Kidney (tissue), 13 donors: ENCODE measurements at regions not wholly inside any gene's neighbourhood (a gene's known extent, or its start where the extent isn't known, plus 50 kb on each side); places are given as distances from the start of the nearest gene placed in this dataset.

ENCODE experiments used
- DNase-seq, 5 donors: peaks; one replicate each; pipeline ENCODE4 v3.0.0-alpha.2; 2013 to 2020
- FAIRE-seq: peaks from 2 replicates; lab custom pipeline; 2012; peaks lifted over from hg19 to GRCh38; lab: Jason Lieb, UNC
- H3K27ac ChIP-seq, 2 donors: one replicate each; pipeline ENCODE4 v1.7.0; 2013; ENCODE audit warnings: low read depth in 2 of 2, low read length in 2 of 2, inconsistent platforms in 1 of 2
- H3K27me3 ChIP-seq: one replicate; pipeline ENCODE4 v1.7.1; 2013; ENCODE audit warnings: low read length, inconsistent platforms; ENCODE audit not compliant: control insufficient read depth, insufficient read depth
- H3K36me3 ChIP-seq, 3 donors: one replicate each; pipeline versions ENCODE4 v1.7.0 to v1.7.1; 2013; ENCODE audit warnings: low read length in 3 of 3, control low read depth in 1 of 3, inconsistent platforms in 1 of 3; ENCODE audit not compliant: insufficient read depth in 3 of 3, control insufficient read depth in 2 of 3
- H3K4me1 ChIP-seq, 3 donors: one replicate each; pipeline versions ENCODE4 v1.7.0 to v1.7.1; 2013; ENCODE audit warnings: low read length in 3 of 3, inconsistent platforms in 1 of 3, low read depth in 1 of 3; ENCODE audit not compliant: control insufficient read depth in 2 of 3, insufficient read depth in 2 of 3
- H3K4me3 ChIP-seq, 3 donors: one replicate each; pipeline versions ENCODE4 v1.7.0 to v1.8.1; 2013; ENCODE audit warnings: low read length in 3 of 3, control low read depth in 1 of 3, inconsistent platforms in 1 of 3
- H3K9ac ChIP-seq, 3 donors: one replicate each; pipeline versions ENCODE4 v1.7.0 to v1.7.1; 2013; ENCODE audit warnings: low read length in 3 of 3, control low read depth in 1 of 3, inconsistent platforms in 1 of 3
- H3K9me3 ChIP-seq, 3 donors: one replicate each; pipeline versions ENCODE4 v1.7.0 to v1.7.1; 2013; ENCODE audit warnings: low read length in 3 of 3, control low read depth in 1 of 3, inconsistent platforms in 1 of 3; ENCODE audit not compliant: control insufficient read depth in 2 of 3, insufficient read depth in 1 of 3
- intact Hi-C: fragments of 100-400 bp; cut with DNase I; formaldehyde crosslinking; loops from one replicate; pipeline ENCODE4 v1.11.1; 2022
- TF ChIP-seq, protein P1 (sequence below): IDR thresholded peaks from 3 replicates; pipeline ENCODE4 v1.5.1; 2012; ENCODE audit warnings: mild to moderate bottlenecking, moderate library complexity, borderline replicate concordance; ENCODE audit not compliant: insufficient read depth; ENCODE audit errors: extremely low read depth
- donor health status: control.
- donor health status: control.
- donor health status: control.
- donor health status: control.
- donor health status: control.
- donor health status: DM: yes; HTN: yes; CAD: no.
- donor health status: Normal renal cell carcinoma (clear cell type).

DNA sequence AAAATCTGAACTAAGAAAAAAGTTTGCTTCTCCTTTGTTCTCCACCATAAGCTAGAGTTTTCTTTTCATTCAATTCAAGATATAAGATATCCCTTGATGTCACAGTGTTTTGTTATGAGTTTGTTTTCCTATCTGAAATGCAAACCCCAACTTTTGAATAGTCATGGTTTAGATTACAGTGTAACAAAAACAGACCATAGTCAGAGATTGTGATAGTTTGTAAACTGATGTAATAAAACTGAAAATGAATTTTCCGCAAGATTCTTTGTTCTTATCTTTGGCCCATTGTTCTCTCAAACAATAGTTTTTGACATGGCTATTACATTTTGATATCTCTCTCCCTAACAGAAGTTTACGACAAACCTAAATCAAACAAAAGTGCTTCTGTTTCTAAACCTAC, 121.7 kb upstream of the GADL1 start:
- Histone ChIP-seq H3K27ac (no peak overlapping the region), H3K9ac (no peak overlapping the region), H3K9me3 (no peaks in the 10 kb centered on the region), H3K36me3 (no peaks in the 10 kb centered on the region), H3K4me3 (no peak overlapping the region), H3K27me3 (no peaks in the 10 kb centered on the region), H3K4me1 (no peaks in the 10 kb centered on the region)
- DNase-seq (no peak), FAIRE-seq (no peak)
- TF ChIP-seq, protein P1, sequence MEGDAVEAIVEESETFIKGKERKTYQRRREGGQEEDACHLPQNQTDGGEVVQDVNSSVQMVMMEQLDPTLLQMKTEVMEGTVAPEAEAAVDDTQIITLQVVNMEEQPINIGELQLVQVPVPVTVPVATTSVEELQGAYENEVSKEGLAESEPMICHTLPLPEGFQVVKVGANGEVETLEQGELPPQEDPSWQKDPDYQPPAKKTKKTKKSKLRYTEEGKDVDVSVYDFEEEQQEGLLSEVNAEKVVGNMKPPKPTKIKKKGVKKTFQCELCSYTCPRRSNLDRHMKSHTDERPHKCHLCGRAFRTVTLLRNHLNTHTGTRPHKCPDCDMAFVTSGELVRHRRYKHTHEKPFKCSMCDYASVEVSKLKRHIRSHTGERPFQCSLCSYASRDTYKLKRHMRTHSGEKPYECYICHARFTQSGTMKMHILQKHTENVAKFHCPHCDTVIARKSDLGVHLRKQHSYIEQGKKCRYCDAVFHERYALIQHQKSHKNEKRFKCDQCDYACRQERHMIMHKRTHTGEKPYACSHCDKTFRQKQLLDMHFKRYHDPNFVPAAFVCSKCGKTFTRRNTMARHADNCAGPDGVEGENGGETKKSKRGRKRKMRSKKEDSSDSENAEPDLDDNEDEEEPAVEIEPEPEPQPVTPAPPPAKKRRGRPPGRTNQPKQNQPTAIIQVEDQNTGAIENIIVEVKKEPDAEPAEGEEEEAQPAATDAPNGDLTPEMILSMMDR: no peak
- intact Hi-C loops: no loop called here

DNA sequence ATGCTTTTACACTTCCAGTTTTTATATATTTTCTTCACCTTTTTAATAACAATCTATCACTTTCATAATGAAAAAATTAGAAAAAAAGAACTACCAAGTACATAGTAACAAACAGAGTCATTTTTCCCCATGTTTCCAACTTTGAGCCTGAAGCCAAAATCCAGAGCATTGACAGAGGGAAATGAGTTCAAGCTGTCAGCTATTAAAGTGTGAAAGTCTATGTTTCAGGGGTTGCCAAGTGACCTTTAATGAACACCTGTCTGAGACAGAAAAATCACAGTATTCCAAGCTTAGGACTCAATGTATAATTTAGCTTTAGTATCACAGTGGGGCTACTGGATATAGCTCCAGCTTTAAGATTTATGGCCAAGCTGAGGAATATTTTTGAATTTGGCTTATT, 128.3 kb upstream of the GADL1 start:
- Histone ChIP-seq H3K4me1 (peaks cover 0 to 4% (median 0%) of the 10 kb centered on the region in 3 donors), H3K27ac (no peak overlapping the region), H3K27me3 (no peaks in the 10 kb centered on the region), H3K9me3 (peaks cover 0 to under 1% (median 0%) of the 10 kb centered on the region in 3 donors), H3K4me3 (no peak overlapping the region), H3K36me3 (no peaks in the 10 kb centered on the region), H3K9ac (no peak overlapping the region)
- DNase-seq: no peak
- intact Hi-C loops: no loop called here
- FAIRE-seq: no peak
- TF ChIP-seq, protein P1: no peak

- Histone ChIP-seq H3K9ac (no peak overlapping the region), H3K4me1 (peaks cover 0 to 4% (median 0%) of the 10 kb centered on the region in 3 donors), H3K36me3 (no peaks in the 10 kb centered on the region), H3K9me3 (peaks cover 0 to 10% (median 0%) of the 10 kb centered on the region in 3 donors), H3K27me3 (no peaks in the 10 kb centered on the region), H3K27ac (no peak overlapping the region), H3K4me3 (no peak overlapping the region)
- intact Hi-C loops: no loop called here
- TF ChIP-seq, protein P1: no peak
- no peak for FAIRE-seq
- DNase-seq: no peak
Observed at GRCh38 chr3:31025541-31025940, 131.1 kb upstream of the GADL1 start.

DNA sequence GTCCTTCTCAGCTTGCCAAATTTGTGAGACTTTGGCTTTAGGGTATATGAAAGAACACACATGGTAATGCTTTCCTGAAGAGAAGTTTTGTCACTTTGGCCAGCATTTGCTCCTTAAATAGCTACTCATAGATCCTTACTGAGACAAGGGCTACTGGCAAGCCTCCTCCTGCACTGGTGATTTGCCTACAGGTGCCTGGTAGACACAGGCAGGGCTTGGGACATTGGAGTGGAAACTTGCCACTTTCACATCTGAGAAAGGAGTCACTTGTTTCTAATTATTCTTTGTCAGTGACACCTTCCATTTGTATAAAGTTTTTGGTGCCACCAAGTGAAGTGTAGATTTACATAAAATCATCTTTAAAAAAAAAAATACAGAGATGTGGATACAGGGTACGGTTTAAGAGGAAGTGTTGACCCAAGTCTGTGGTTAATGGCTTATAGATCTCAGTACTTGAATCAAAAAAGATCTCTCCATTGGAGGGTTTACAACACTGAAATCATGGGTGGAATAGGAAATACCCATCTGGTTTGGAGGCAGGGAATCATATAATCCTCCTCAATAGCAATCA, 132.8 kb upstream of the GADL1 start:
- peaks cover 0 to 4% (median 0%) of the 10 kb centered on the region in 3 donors for H3K4me1 ChIP-seq
- TF ChIP-seq, protein P1: no peak
- FAIRE-seq (no peak), DNase-seq (no peak)
- no peak overlapping the region for H3K4me3 ChIP-seq
- no peaks in the 10 kb centered on the region for H3K27me3 ChIP-seq
- H3K27ac ChIP-seq: no peak overlapping the region
- H3K36me3 ChIP-seq: no peaks in the 10 kb centered on the region
- intact Hi-C loops: no loop called here
- H3K9me3 ChIP-seq: peaks cover 0 to 10% (median 0%) of the 10 kb centered on the region in 3 donors
- H3K9ac ChIP-seq: no peak overlapping the region
